Mesenchymal stem cell (in vitro differentiated cells and primary cell): ENCODE measurements at regions not wholly inside any gene's neighbourhood (a gene's known extent, or its start where the extent isn't known, plus 50 kb on each side); places are given as distances from the start of the nearest gene placed in this dataset.
A peak's percentile ranks its signal among the peaks of the same experiment; 100 is the strongest.

Experiments used
- DNase-seq: peaks from one replicate; pipeline ENCODE4 v3.0.0-alpha.2; 2013
- H2AFZ ChIP-seq: one replicate; pipeline ENCODE4 v1.6.1; 2013; ENCODE audit warnings: low read depth, mild to moderate bottlenecking, control low read depth, inconsistent platforms, low read length, moderate library complexity
- H2AK5ac ChIP-seq: 2 replicates; pipeline ENCODE4 v1.6.1; 2013; ENCODE audit warnings: low read length, moderate library complexity, mild to moderate bottlenecking, inconsistent platforms; ENCODE audit not compliant: severe bottlenecking
- H2BK120ac ChIP-seq: one replicate; pipeline ENCODE4 v1.6.1; 2013; ENCODE audit warnings: low read depth, mild to moderate bottlenecking, inconsistent platforms, low read length, moderate library complexity
- H2BK12ac ChIP-seq, 2 experiments: one replicate each; pipeline ENCODE4 v1.6.1; 2013; ENCODE audit warnings: inconsistent platforms in 2 of 2, low read length in 2 of 2, mild to moderate bottlenecking in 2 of 2, moderate library complexity in 2 of 2, control low read depth in 1 of 2
- H2BK15ac ChIP-seq: one replicate; pipeline ENCODE4 v1.6.1; 2013; ENCODE audit warnings: mild to moderate bottlenecking, low read depth, inconsistent platforms; ENCODE audit not compliant: poor library complexity, severe bottlenecking
- H2BK5ac ChIP-seq: 2 replicates; pipeline ENCODE4 v1.6.1; 2013; ENCODE audit warnings: low read depth, mild to moderate bottlenecking, low read length, control low read depth, inconsistent platforms; ENCODE audit not compliant: poor library complexity, severe bottlenecking
- H3K14ac ChIP-seq, 2 experiments: one replicate each; pipeline ENCODE4 v1.6.1; 2013; ENCODE audit warnings: inconsistent platforms in 2 of 2, low read length in 2 of 2, control low read depth in 1 of 2, mild to moderate bottlenecking in 1 of 2, moderate library complexity in 1 of 2
- H3K18ac ChIP-seq, 2 experiments: one replicate each; pipeline ENCODE4 v1.6.1; 2013; ENCODE audit warnings: inconsistent platforms in 2 of 2, low read length in 2 of 2, control low read depth in 1 of 2, low read depth in 1 of 2, mild to moderate bottlenecking in 1 of 2
- H3K23ac ChIP-seq, 2 experiments: one replicate each; pipeline ENCODE4 v1.6.1; 2013; ENCODE audit warnings: inconsistent platforms in 2 of 2, low read length in 2 of 2, mild to moderate bottlenecking in 2 of 2, moderate library complexity in 2 of 2, control low read depth in 1 of 2
- H3K27ac ChIP-seq: 2 replicates; pipeline ENCODE4 v1.5.1; 2013; ENCODE audit warnings: mild to moderate bottlenecking, moderate library complexity, low read length, control low read depth, inconsistent platforms; ENCODE audit not compliant: poor library complexity, severe bottlenecking
- H3K27me3 ChIP-seq, 2 experiments: 2 replicates each; pipeline versions ENCODE4 v1.6.1 to v1.7.0; 2013; ENCODE audit warnings: low read length in 2 of 2, mild to moderate bottlenecking in 2 of 2, moderate library complexity in 2 of 2, control low read depth in 1 of 2, inconsistent platforms in 1 of 2; ENCODE audit not compliant: control insufficient read depth in 1 of 2, insufficient read depth in 1 of 2
- H3K36me3 ChIP-seq, 2 experiments: 2 replicates each; pipeline versions ENCODE4 v1.6.1 to v1.7.0; 2013; ENCODE audit warnings: low read length in 2 of 2, control low read depth in 1 of 2, inconsistent platforms in 1 of 2, low read depth in 1 of 2, mild to moderate bottlenecking in 1 of 2; ENCODE audit not compliant: insufficient read depth in 2 of 2, control insufficient read depth in 1 of 2
- H3K4ac ChIP-seq, 2 experiments: one replicate each; pipeline ENCODE4 v1.6.1; 2013; ENCODE audit warnings: inconsistent platforms in 2 of 2, low read length in 2 of 2, mild to moderate bottlenecking in 2 of 2, moderate library complexity in 2 of 2, control low read depth in 1 of 2, low read depth in 1 of 2
- H3K4me1 ChIP-seq: 2 replicates; pipeline ENCODE4 v1.6.1; 2013; ENCODE audit warnings: low read depth, low read length, control low read depth; ENCODE audit not compliant: control insufficient read depth, insufficient read depth
- H3K4me2 ChIP-seq: 2 replicates; pipeline ENCODE4 v1.6.1; 2013; ENCODE audit warnings: low read length, mild to moderate bottlenecking, inconsistent platforms; ENCODE audit not compliant: poor library complexity, severe bottlenecking
- H3K4me3 ChIP-seq, 2 experiments: 2 replicates each; pipeline versions ENCODE4 v1.5.1 to v1.7.0; 2013; ENCODE audit warnings: low read length in 2 of 2, mild to moderate bottlenecking in 2 of 2, control low read depth in 1 of 2, low read depth in 1 of 2; ENCODE audit not compliant: insufficient read depth in 1 of 2
- H3K79me1 ChIP-seq: replicated peaks from 2 replicates; pipeline ENCODE4 v1.6.1; 2013; ENCODE audit warnings: mild to moderate bottlenecking, control low read depth, low read length, inconsistent platforms; ENCODE audit not compliant: poor library complexity, severe bottlenecking
- H3K9ac ChIP-seq: 2 replicates; pipeline ENCODE4 v1.7.0; 2013; ENCODE audit warnings: mild to moderate bottlenecking, low read length, moderate library complexity
- H3K9me3 ChIP-seq: 2 replicates; pipeline ENCODE4 v1.7.0; 2013; ENCODE audit warnings: mild to moderate bottlenecking, low read length; ENCODE audit not compliant: control insufficient read depth
- H4K8ac ChIP-seq: one replicate; pipeline ENCODE4 v1.6.1; 2013; ENCODE audit warnings: inconsistent platforms, mild to moderate bottlenecking, low read length, moderate library complexity
- H4K91ac ChIP-seq: one replicate; pipeline ENCODE4 v1.6.1; 2013; ENCODE audit warnings: mild to moderate bottlenecking, low read length, inconsistent platforms
- WGBS: methylation state at CpG from one replicate; pipeline ENCODE4 v1.1.7; 2013; ENCODE audit warnings: mixed read lengths; 5-methylcytosine and 5-hydroxymethylcytosine counted together

DNA sequence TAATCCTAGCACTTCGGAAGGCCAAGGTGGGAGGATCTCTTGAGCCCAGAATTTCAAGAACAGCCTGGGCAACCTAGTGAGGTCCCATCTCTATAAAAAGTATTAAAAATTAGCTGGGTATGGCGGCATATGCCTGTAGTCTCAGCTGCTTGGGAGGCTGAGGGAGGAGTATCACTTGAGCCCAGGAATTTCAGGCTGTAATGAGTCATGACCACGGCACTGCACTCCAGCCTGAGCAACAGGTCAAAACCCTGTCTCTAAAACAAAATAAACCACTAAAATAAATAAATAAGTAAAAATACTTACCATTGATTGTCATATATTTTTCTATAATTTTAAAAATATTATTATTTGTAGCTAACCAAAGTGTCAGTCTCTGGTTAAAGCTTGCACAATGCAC is 315.6 kb upstream of the SMIM31 start:
- Histone ChIP-seq H3K23ac (no peak overlapping the region), H2BK12ac (no peak overlapping the region), H3K27ac (no peak overlapping the region), H2BK5ac (no peak overlapping the region), H2AK5ac (no peak overlapping the region), H3K4ac (no peak overlapping the region), H4K91ac (no peak overlapping the region), H3K4me2 (no peak overlapping the region), H2BK120ac (no peak overlapping the region), H4K8ac (no peak overlapping the region), H3K9ac (no peak overlapping the region), H3K79me1 (no peaks in the 10 kb centered on the region), H3K27me3 (no peaks in the 10 kb centered on the region), H3K9me3 (no peaks in the 10 kb centered on the region), H3K36me3 (no peaks in the 10 kb centered on the region), H2AFZ (no peak overlapping the region), H2BK15ac (no peak overlapping the region), H3K14ac (no peak overlapping the region), H3K18ac (no peak overlapping the region), H3K4me1 (peaks cover 3% of the 10 kb centered on the region), H3K4me3 (no peak overlapping the region)
- WGBS = 36% methylated on average over 3 of the region's 3 CpGs
- no peak for DNase-seq

DNA sequence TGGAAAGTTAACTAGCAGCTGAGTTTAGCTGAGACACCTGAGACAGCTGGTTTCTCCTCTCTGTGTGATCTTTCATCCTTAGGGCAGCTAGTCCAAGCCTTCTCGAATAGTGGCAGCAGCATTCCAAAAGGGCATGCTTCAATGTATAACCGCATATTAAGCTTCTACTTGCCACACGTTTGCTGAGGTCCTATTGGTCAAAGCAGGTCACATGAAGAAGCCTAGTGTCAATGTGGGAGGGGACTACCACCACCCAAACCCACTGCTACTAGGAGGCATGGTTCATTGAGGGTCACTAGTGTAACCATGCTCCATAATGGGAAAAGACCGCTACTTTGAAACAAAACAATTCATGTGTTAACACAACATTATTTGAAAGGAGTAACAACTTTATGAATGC is 314.9 kb upstream of the SMIM31 start:
- no peaks in the 10 kb centered on the region for H3K36me3 ChIP-seq
- no peak overlapping the region for H3K23ac ChIP-seq
- no peak overlapping the region for H2AFZ ChIP-seq
- H3K27ac ChIP-seq = no peak overlapping the region
- no peak overlapping the region for H2BK5ac ChIP-seq
- H2BK15ac ChIP-seq = no peak overlapping the region
- no peak overlapping the region for H2AK5ac ChIP-seq
- WGBS = 74% methylated on average over 3 of the region's 4 CpGs
- no peaks in the 10 kb centered on the region for H3K9me3 ChIP-seq
- no peak overlapping the region for H3K4me3 ChIP-seq
- no peak overlapping the region for H3K9ac ChIP-seq
- H3K27me3 ChIP-seq = no peaks in the 10 kb centered on the region
- no peak overlapping the region for H3K4ac ChIP-seq
- H3K4me1 ChIP-seq = peaks cover 3% of the 10 kb centered on the region
- H4K8ac ChIP-seq = no peak overlapping the region
- H3K4me2 ChIP-seq = no peak overlapping the region
- H2BK120ac ChIP-seq = no peak overlapping the region
- H3K18ac ChIP-seq = no peak overlapping the region
- DNase-seq = no peak
- H3K14ac ChIP-seq = no peak overlapping the region
- no peak overlapping the region for H2BK12ac ChIP-seq
- no peaks in the 10 kb centered on the region for H3K79me1 ChIP-seq
- no peak overlapping the region for H4K91ac ChIP-seq

DNA sequence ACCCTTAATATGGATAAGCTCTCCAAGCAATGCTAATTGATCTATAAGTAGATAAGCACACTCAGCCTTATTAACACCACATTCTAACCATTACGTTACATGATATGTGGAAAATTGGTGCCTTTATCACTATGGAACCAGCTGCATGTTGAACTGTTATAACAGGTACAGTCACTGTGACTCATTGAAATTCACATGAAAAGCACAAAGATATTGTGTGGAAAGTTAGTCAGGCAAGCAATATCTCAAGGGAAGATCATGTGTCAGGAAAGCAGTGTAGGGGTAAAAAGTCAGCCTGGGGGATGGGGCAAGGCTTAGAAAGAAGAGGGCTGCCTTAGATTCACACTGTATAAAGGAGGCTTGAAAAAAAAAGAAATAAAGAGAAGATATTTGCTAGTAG is 313.7 kb upstream of the SMIM31 start:
- Histone ChIP-seq H3K9ac (no peak overlapping the region), H3K23ac (no peak overlapping the region), H2AK5ac (no peak overlapping the region), H4K91ac (no peak overlapping the region), H3K4ac (no peak overlapping the region), H2BK5ac (no peak overlapping the region), H2BK15ac (no peak overlapping the region), H4K8ac (no peak overlapping the region), H3K4me3 (no peak overlapping the region), H2BK12ac (no peak overlapping the region), H2AFZ (no peak overlapping the region), H3K9me3 (no peaks in the 10 kb centered on the region), H3K36me3 (no peaks in the 10 kb centered on the region), H3K79me1 (no peaks in the 10 kb centered on the region), H3K27me3 (no peaks in the 10 kb centered on the region), H3K18ac (no peak overlapping the region), H3K4me2 (peak overlapping the region; percentile 9), H3K14ac (no peak overlapping the region), H2BK120ac (no peak overlapping the region), H3K27ac (peak overlapping the region; percentile 37), H3K4me1 (peaks cover 3% of the 10 kb centered on the region)
- DNase-seq = no peak
- WGBS = 80% methylated on average over 1 of the region's 1 CpG

GRCh38 chr4:164441109-164441508 is 312.8 kb upstream of the SMIM31 start:
- Histone ChIP-seq H4K91ac (no peak overlapping the region), H2BK5ac (no peak overlapping the region), H4K8ac (no peak overlapping the region), H2BK120ac (no peak overlapping the region), H3K27ac (no peak overlapping the region), H3K36me3 (no peaks in the 10 kb centered on the region), H2AFZ (no peak overlapping the region), H2BK15ac (no peak overlapping the region), H3K14ac (no peak overlapping the region), H3K9ac (no peak overlapping the region), H3K4me3 (no peak overlapping the region), H3K4me1 (peaks cover 3% of the 10 kb centered on the region), H3K9me3 (no peaks in the 10 kb centered on the region), H3K23ac (no peak overlapping the region), H3K4me2 (no peak overlapping the region), H3K27me3 (no peaks in the 10 kb centered on the region), H2BK12ac (no peak overlapping the region), H3K18ac (no peak overlapping the region), H3K4ac (no peak overlapping the region), H3K79me1 (no peaks in the 10 kb centered on the region), H2AK5ac (no peak overlapping the region)
- 83% methylated on average over 1 of the region's 1 CpG for WGBS
- DNase-seq = no peak
